A549 (cell line): ENCODE measurements at regions not wholly inside any gene's neighbourhood (a gene's known extent, or its start where the extent isn't known, plus 50 kb on each side); places are given as distances from the start of the nearest gene placed in this dataset.

Experiments used
- ATAC-seq, 2 experiments: fragments of 200-7000 bp in 1 of 2; fragments of >200 bp in 1 of 2; cut with Nextera tagmentation in 1 of 2; cut with Tn5 transposase in 1 of 2; 3 replicates each; pipeline versions ENCODE4 v1.8.0 to v1.9.1; 2018 to 2020; ENCODE audit warnings: mild to moderate bottlenecking in 1 of 2, moderate library complexity in 1 of 2
- CTCF ChIA-PET: fragments of 300-600 bp; sonication (Branson Sonifier 250); formaldehyde crosslinking; extraction: SDS; loops from one replicate; lab custom pipeline; 2021; ENCODE audit warnings: antibody characterized with exemption, inconsistent platforms; lab: Yijun Ruan, JAX
- POLR2A ChIA-PET: fragments of 350-600 bp; formaldehyde crosslinking; extraction: SDS; loops from one replicate; lab custom pipeline; 2021; ENCODE audit warnings: antibody characterized with exemption, inconsistent platforms; lab: Yijun Ruan, JAX
- DNase-seq, 2 experiments: peaks; one replicate each; pipeline versions ENCODE4 v3.0.0 to v3.0.0-alpha.2; 2011 to 2016; ENCODE audit warnings: low read depth in 1 of 2, low spot score in 1 of 2
- FAIRE-seq: peaks from 2 replicates; lab custom pipeline; 2011; peaks lifted over from hg19 to GRCh38; lab: Jason Lieb, UNC
- H3K27ac ChIP-seq, 2 experiments: fragments of >200 bp; sonication (Bioruptor Twin); formaldehyde crosslinking; 3 replicates each; pipeline ENCODE4 v1.5.1; 2016 to 2017
- H3K4me1 ChIP-seq: fragments of >200 bp; sonication (Bioruptor Twin); formaldehyde crosslinking; 3 replicates; pipeline ENCODE4 v1.6.1; 2016
- H3K4me2 ChIP-seq: fragments of >200 bp; sonication (Bioruptor Twin); formaldehyde crosslinking; 3 replicates; pipeline ENCODE4 v1.6.1; 2016
- H3K4me3 ChIP-seq: fragments of >200 bp; sonication (Bioruptor Twin); formaldehyde crosslinking; 3 replicates; pipeline ENCODE4 v1.5.1; 2016
- H3K9me3 ChIP-seq: fragments of >200 bp; sonication (Bioruptor Twin); formaldehyde crosslinking; 3 replicates; pipeline ENCODE4 v1.6.1; 2016
- CEBPB ChIP-seq, 2 experiments: fragments of >200 bp in 1 of 2; sonication (Bioruptor Twin) in 1 of 2; formaldehyde crosslinking in 1 of 2; IDR thresholded peaks; 2 replicates each; pipeline ENCODE4 v1.6.1; 2012 to 2016
- CHD4 ChIP-seq: fragments of 200-600 bp; sonication (generic); IDR thresholded peaks from 2 replicates; pipeline ENCODE4 v1.6.1; 2016; ENCODE audit warnings: antibody characterized with exemption, mild to moderate bottlenecking, borderline replicate concordance
- EHF ChIP-seq: fragments of 250-450 bp; sonication (Bioruptor Pico); IDR thresholded peaks from 2 replicates; pipeline ENCODE4 v1.5.0; 2020; ENCODE audit warnings: mild to moderate bottlenecking
- EHMT2 ChIP-seq: fragments of 200-600 bp; sonication (generic); IDR thresholded peaks from 2 replicates; pipeline ENCODE4 v1.6.1; 2016; ENCODE audit warnings: antibody characterized with exemption, low read depth, mild to moderate bottlenecking, moderate library complexity
- ESRRA ChIP-seq: fragments of 150-350 bp; IDR thresholded peaks from 2 replicates; pipeline ENCODE4 v1.6.1; 2014; ENCODE audit warnings: mild to moderate bottlenecking, low read length, borderline replicate concordance
- FOSB ChIP-seq: fragments of 250-450 bp; sonication (Bioruptor Pico); IDR thresholded peaks from 2 replicates; pipeline ENCODE4 v1.5.0; 2020; ENCODE audit warnings: mild to moderate bottlenecking, moderate library complexity
- FOSL2 ChIP-seq, 2 experiments: fragments of 450-650 bp in 1 of 2; fragments of >200 bp in 1 of 2; sonication (Bioruptor Twin) in 1 of 2; formaldehyde crosslinking; IDR thresholded peaks; 2 replicates each; pipeline versions ENCODE4 v1.5.0 to v1.6.1; 2016 to 2020; ENCODE audit warnings: mild to moderate bottlenecking in 1 of 2, moderate library complexity in 1 of 2
- GATA3 ChIP-seq: IDR thresholded peaks from 2 replicates; pipeline ENCODE4 v1.6.1; 2012; ENCODE audit warnings: borderline replicate concordance
- HEYL ChIP-seq: fragments of 250-450 bp; sonication (Bioruptor Pico); IDR thresholded peaks from 2 replicates; pipeline ENCODE4 v1.8.0; 2021; ENCODE audit warnings: mild to moderate bottlenecking, moderate library complexity
- HOXA7 ChIP-seq: fragments of 250-450 bp; sonication (Bioruptor Pico); IDR thresholded peaks from 2 replicates; pipeline ENCODE4 v1.5.0; 2020; ENCODE audit warnings: mild to moderate bottlenecking, moderate library complexity
- HOXB13 ChIP-seq: fragments of 250-450 bp; sonication (Bioruptor Pico); IDR thresholded peaks from 2 replicates; pipeline ENCODE4 v1.5.0; 2020; ENCODE audit warnings: low read depth, mild to moderate bottlenecking, moderate library complexity
- MAFK ChIP-seq: fragments of 450-650 bp; IDR thresholded peaks from 2 replicates; pipeline ENCODE4 v1.6.1; 2014; ENCODE audit not compliant: partially characterized antibody
- NFE2L2 ChIP-seq: fragments of 150-350 bp; conservative IDR thresholded peaks from 2 replicates; pipeline ENCODE4 v1.6.1; 2014; ENCODE audit warnings: low read length
- NPAS2 ChIP-seq: fragments of 250-450 bp; sonication (Bioruptor Pico); IDR thresholded peaks from 2 replicates; pipeline ENCODE4 v1.8.0; 2022; ENCODE audit warnings: mild to moderate bottlenecking, moderate library complexity, borderline replicate concordance
- NR3C1 ChIP-seq: fragments of >200 bp; sonication (Bioruptor Twin); formaldehyde crosslinking; IDR thresholded peaks from 3 replicates; pipeline ENCODE4 v1.6.1; 2017
- RCOR1 ChIP-seq: fragments of 150-350 bp; IDR thresholded peaks from 2 replicates; pipeline ENCODE4 v1.6.1; 2014; ENCODE audit warnings: antibody characterized with exemption, low read length, low read depth
- RFX5 ChIP-seq: fragments of 450-650 bp; IDR thresholded peaks from 2 replicates; pipeline ENCODE4 v1.7.1; 2014; ENCODE audit warnings: antibody characterized with exemption, mild to moderate bottlenecking, moderate library complexity
- ZC3H11A ChIP-seq: fragments of 450-650 bp; IDR thresholded peaks from 2 replicates; pipeline ENCODE4 v1.6.1; 2014; ENCODE audit warnings: antibody characterized with exemption, mild to moderate bottlenecking
- ZFP36 ChIP-seq: fragments of 450-650 bp; IDR thresholded peaks from 2 replicates; pipeline ENCODE4 v1.6.1; 2014; ENCODE audit warnings: borderline replicate concordance; ENCODE audit not compliant: partially characterized antibody
- ZNF302 ChIP-seq: fragments of 250-450 bp; sonication (Bioruptor Pico); IDR thresholded peaks from 2 replicates; pipeline ENCODE4 v1.9.0; 2021; ENCODE audit warnings: inconsistent platforms, mild to moderate bottlenecking, moderate library complexity
- WGBS: methylation state at CpG from one replicate; pipeline ENCODE4 v1.1.6; 2017; ENCODE audit errors: missing lambda C conversion rate; 5-methylcytosine and 5-hydroxymethylcytosine counted together
- TF ChIP-seq, protein P1 (sequence below): fragments of 450-650 bp; IDR thresholded peaks from 2 replicates; pipeline ENCODE4 v1.6.1; 2014; ENCODE audit warnings: antibody characterized with exemption
- TF ChIP-seq, protein P2 (sequence below): IDR thresholded peaks from 2 replicates; pipeline ENCODE4 v1.6.1; 2012
- TF ChIP-seq, protein P3 (sequence below): fragments of 250-450 bp; sonication (Bioruptor Pico); IDR thresholded peaks from 2 replicates; pipeline ENCODE4 v1.5.0; 2020; ENCODE audit warnings: low read depth, mild to moderate bottlenecking, moderate library complexity
- TF ChIP-seq, protein P4 (sequence below): fragments of 250-450 bp; sonication (Bioruptor Pico); IDR thresholded peaks from 2 replicates; pipeline ENCODE4 v1.5.0; 2021; ENCODE audit warnings: mild to moderate bottlenecking, moderate library complexity, borderline replicate concordance
- TF ChIP-seq, protein P5 (sequence below): fragments of 200-600 bp; sonication (generic); IDR thresholded peaks from 2 replicates; pipeline ENCODE4 v1.6.1; 2016; ENCODE audit warnings: antibody characterized with exemption, mild to moderate bottlenecking, moderate library complexity

DNA sequence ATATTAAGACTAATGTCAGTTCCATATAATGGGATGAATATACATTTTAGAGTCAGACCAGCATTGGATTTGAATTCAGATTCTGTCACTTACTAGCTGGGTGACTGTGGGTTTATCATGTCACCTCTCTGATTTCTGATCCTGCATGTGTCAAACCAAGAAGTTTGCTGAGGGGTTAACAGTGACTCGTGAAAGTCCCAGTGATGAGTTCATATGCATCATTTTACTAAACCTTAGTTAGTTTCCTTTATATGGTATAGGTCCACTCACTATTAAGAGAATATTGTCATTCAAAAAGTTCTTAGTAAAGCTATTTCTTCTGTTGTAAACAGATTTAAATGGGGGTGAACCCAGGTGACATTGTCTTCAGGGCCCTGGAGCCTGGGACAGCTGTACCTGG, 102.3 kb downstream of the ZNF621 start:
- no peak overlapping the region for H3K4me3 ChIP-seq
- no peak overlapping the region for H3K27ac ChIP-seq
- no peaks in the 10 kb centered on the region for H3K4me1 ChIP-seq
- no peak for TF ChIP-seq FOSL2 (IDR thresholded peaks at IDR 0.05)
- no peak for TF ChIP-seq FOSL2 (CRISPR knock-in tag; IDR thresholded peaks at IDR 0.05)
- no peak for TF ChIP-seq GATA3
- TF ChIP-seq ZC3H11A = no peak
- no peak for TF ChIP-seq ZNF302 (CRISPR knock-in tag)
- no peak for TF ChIP-seq HOXB13 (CRISPR knock-in tag)
- no peak for TF ChIP-seq RFX5
- no peak for TF ChIP-seq EHF (CRISPR knock-in tag)
- no peak for TF ChIP-seq CHD4
- TF ChIP-seq MAFK = no peak
- TF ChIP-seq FOSB = no peak
- TF ChIP-seq, protein P1, sequence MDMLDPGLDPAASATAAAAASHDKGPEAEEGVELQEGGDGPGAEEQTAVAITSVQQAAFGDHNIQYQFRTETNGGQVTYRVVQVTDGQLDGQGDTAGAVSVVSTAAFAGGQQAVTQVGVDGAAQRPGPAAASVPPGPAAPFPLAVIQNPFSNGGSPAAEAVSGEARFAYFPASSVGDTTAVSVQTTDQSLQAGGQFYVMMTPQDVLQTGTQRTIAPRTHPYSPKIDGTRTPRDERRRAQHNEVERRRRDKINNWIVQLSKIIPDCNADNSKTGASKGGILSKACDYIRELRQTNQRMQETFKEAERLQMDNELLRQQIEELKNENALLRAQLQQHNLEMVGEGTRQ = no peak
- no peak for TF ChIP-seq ESRRA
- TF ChIP-seq, protein P2, sequence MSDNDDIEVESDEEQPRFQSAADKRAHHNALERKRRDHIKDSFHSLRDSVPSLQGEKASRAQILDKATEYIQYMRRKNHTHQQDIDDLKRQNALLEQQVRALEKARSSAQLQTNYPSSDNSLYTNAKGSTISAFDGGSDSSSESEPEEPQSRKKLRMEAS = no peak
- TF ChIP-seq, protein P3, sequence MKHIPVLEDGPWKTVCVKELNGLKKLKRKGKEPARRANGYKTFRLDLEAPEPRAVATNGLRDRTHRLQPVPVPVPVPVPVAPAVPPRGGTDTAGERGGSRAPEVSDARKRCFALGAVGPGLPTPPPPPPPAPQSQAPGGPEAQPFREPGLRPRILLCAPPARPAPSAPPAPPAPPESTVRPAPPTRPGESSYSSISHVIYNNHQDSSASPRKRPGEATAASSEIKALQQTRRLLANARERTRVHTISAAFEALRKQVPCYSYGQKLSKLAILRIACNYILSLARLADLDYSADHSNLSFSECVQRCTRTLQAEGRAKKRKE = no peak
- TF ChIP-seq CEBPB (IDR thresholded peaks at IDR 0.05) = no peak
- no peak for TF ChIP-seq NPAS2 (CRISPR knock-in tag)
- no peak for TF ChIP-seq NR3C1
- no peak for TF ChIP-seq HOXA7 (CRISPR knock-in tag)
- no peak for TF ChIP-seq NFE2L2
- TF ChIP-seq, protein P4, sequence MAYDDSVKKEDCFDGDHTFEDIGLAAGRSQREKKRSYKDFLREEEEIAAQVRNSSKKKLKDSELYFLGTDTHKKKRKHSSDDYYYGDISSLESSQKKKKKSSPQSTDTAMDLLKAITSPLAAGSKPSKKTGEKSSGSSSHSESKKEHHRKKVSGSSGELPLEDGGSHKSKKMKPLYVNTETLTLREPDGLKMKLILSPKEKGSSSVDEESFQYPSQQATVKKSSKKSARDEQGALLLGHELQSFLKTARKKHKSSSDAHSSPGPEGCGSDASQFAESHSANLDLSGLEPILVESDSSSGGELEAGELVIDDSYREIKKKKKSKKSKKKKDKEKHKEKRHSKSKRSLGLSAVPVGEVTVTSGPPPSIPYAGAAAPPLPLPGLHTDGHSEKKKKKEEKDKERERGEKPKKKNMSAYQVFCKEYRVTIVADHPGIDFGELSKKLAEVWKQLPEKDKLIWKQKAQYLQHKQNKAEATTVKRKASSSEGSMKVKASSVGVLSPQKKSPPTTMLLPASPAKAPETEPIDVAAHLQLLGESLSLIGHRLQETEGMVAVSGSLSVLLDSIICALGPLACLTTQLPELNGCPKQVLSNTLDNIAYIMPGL (CRISPR knock-in tag) = no peak
- POLR2A ChIA-PET = no interaction called here
- CTCF ChIA-PET = no interaction called here
- H3K4me2 ChIP-seq = no peak overlapping the region
- WGBS = 0% methylated on average over 1 of the region's 1 CpG
- no peak for ATAC-seq
- FAIRE-seq = no peak
- peaks cover 4% of the 10 kb centered on the region; the same call in 2 of the 3 replicates for H3K9me3 ChIP-seq
- no peak for DNase-seq

DNA sequence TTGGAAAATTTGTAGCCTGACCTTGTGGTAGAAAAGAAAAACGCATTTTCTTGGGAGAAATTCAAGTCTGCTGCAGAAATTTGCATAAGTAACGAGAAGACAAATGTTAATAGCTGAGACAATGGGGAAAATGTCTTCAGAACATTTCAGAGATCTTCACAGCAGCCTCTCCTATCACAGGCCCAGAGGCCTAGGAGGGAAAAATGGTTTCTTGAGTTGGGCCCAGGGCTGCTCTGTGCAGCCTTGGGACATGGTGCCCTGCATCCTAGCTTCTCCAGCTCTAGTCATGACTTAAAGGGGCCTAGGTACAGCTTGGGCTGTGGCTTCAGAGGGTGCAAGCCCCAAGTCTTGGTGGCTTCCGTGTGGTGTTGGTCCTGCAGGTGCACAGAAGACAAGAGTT, 104.2 kb downstream of the ZNF621 start:
- no peak overlapping the region for H3K27ac ChIP-seq
- WGBS = 2% methylated on average over 2 of the region's 3 CpGs
- H3K4me3 ChIP-seq = no peak overlapping the region
- ATAC-seq = no peak
- no peak overlapping the region for H3K4me2 ChIP-seq
- TF ChIP-seq, protein P5, sequence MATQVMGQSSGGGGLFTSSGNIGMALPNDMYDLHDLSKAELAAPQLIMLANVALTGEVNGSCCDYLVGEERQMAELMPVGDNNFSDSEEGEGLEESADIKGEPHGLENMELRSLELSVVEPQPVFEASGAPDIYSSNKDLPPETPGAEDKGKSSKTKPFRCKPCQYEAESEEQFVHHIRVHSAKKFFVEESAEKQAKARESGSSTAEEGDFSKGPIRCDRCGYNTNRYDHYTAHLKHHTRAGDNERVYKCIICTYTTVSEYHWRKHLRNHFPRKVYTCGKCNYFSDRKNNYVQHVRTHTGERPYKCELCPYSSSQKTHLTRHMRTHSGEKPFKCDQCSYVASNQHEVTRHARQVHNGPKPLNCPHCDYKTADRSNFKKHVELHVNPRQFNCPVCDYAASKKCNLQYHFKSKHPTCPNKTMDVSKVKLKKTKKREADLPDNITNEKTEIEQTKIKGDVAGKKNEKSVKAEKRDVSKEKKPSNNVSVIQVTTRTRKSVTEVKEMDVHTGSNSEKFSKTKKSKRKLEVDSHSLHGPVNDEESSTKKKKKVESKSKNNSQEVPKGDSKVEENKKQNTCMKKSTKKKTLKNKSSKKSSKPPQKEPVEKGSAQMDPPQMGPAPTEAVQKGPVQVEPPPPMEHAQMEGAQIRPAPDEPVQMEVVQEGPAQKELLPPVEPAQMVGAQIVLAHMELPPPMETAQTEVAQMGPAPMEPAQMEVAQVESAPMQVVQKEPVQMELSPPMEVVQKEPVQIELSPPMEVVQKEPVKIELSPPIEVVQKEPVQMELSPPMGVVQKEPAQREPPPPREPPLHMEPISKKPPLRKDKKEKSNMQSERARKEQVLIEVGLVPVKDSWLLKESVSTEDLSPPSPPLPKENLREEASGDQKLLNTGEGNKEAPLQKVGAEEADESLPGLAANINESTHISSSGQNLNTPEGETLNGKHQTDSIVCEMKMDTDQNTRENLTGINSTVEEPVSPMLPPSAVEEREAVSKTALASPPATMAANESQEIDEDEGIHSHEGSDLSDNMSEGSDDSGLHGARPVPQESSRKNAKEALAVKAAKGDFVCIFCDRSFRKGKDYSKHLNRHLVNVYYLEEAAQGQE = no peak
- TF ChIP-seq EHMT2 (no peak), HEYL (CRISPR knock-in tag) (no peak), RCOR1 (no peak), ZFP36 (peak; percentile 28)
- CTCF ChIA-PET = no interaction called here
- H3K4me1 ChIP-seq = no peaks in the 10 kb centered on the region
- no peak for DNase-seq
- no peaks in the 10 kb centered on the region for H3K9me3 ChIP-seq
- FAIRE-seq = no peak
- POLR2A ChIA-PET = no interaction called here
